ENCODE measurements at regions not wholly inside any gene's neighbourhood (a gene's known extent, or its start where the extent isn't known, plus 50 kb on each side); places are given as distances from the start of the nearest gene placed in this dataset.

DNA sequence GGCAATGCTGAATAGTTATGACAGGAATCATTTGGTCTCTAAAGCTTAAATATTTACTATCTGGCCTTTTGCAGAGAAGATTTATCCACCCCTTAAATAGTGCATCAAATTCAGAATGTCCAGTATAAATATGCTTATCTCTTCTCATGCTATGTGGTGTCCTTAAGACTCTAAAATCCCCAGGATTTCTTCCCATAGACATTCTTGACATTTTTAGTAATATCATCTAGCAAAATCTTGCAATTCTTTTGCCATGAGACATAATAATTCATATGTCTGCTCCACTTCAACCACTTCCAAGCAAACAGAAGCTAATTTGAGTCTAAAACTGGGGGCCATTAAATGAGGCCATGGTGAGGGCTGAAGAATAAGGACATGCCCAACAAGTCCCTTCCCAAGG lies 1923.4 kb upstream of the CDH9 start:
- TF ChIP-seq CREB1 (IDR thresholded peaks at IDR 0.05): no peak
- no peak for TF ChIP-seq POLR2A (IDR thresholded peaks at IDR 0.05; ENCODE audit: control extremely low read depth in 1 of 2, low read depth in 2 of 2, low read length in 2 of 2)
- no peak for TF ChIP-seq RXRA (IDR thresholded peaks at IDR 0.05; ENCODE audit: insufficient read depth, low read depth, low read length)
- TF ChIP-seq GABPA (IDR thresholded peaks at IDR 0.05; ENCODE audit: borderline replicate concordance, insufficient read depth, low read length): no peak
- TF ChIP-seq, protein P1, sequence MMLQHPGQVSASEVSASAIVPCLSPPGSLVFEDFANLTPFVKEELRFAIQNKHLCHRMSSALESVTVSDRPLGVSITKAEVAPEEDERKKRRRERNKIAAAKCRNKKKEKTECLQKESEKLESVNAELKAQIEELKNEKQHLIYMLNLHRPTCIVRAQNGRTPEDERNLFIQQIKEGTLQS (IDR thresholded peaks at IDR 0.05; ENCODE audit: insufficient read depth, low read depth, low read length): no peak
- no peak for TF ChIP-seq RAD21 (IDR thresholded peaks at IDR 0.05 in 1 of 2, conservative IDR thresholded peaks at IDR 0.05 in 1 of 2; ENCODE audit: low read depth in 2 of 2, low read length in 2 of 2)
- TF ChIP-seq EZH2 (IDR thresholded peaks at IDR 0.05; ENCODE audit: low read depth, low read length, severe bottlenecking): no peak
- no peak for TF ChIP-seq JUND (IDR thresholded peaks at IDR 0.05; ENCODE audit: low read length)
- TF ChIP-seq CBX5 (IDR thresholded peaks at IDR 0.05; ENCODE audit: low read depth, low read length): no peak
- TF ChIP-seq, protein P2, sequence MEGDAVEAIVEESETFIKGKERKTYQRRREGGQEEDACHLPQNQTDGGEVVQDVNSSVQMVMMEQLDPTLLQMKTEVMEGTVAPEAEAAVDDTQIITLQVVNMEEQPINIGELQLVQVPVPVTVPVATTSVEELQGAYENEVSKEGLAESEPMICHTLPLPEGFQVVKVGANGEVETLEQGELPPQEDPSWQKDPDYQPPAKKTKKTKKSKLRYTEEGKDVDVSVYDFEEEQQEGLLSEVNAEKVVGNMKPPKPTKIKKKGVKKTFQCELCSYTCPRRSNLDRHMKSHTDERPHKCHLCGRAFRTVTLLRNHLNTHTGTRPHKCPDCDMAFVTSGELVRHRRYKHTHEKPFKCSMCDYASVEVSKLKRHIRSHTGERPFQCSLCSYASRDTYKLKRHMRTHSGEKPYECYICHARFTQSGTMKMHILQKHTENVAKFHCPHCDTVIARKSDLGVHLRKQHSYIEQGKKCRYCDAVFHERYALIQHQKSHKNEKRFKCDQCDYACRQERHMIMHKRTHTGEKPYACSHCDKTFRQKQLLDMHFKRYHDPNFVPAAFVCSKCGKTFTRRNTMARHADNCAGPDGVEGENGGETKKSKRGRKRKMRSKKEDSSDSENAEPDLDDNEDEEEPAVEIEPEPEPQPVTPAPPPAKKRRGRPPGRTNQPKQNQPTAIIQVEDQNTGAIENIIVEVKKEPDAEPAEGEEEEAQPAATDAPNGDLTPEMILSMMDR (IDR thresholded peaks at IDR 0.05; ENCODE audit: control extremely low read depth in 1 of 3, insufficient read depth in 1 of 3, low read depth in 1 of 3, low read length in 3 of 3): no peak
- TF ChIP-seq YY1 (IDR thresholded peaks at IDR 0.05; ENCODE audit: low read depth, low read length): no peak

Data from H1 (cell line).